B cell (primary cell): ENCODE measurements at regions not wholly inside any gene's neighbourhood (a gene's known extent, or its start where the extent isn't known, plus 50 kb on each side); places are given as distances from the start of the nearest gene placed in this dataset.

Experiments used
- ATAC-seq: fragments of 200-7000 bp; cut with Tn5 transposase; one replicate; pipeline ENCODE4 v1.10.0; 2021; ENCODE audit warnings: low read depth, mild to moderate bottlenecking, moderate number of reproducible peaks, moderate library complexity
- CTCF ChIA-PET: fragments of 350-600 bp; sonication (Branson Sonifier 250); formaldehyde crosslinking; loops from one replicate; lab custom pipeline; 2021; ENCODE audit warnings: antibody characterized with exemption, inconsistent platforms; lab: Charles Lee
- POLR2A ChIA-PET: fragments of 350-600 bp; sonication (Branson Sonifier 250); formaldehyde crosslinking; loops from one replicate; lab custom pipeline; 2021; ENCODE audit warnings: antibody characterized with exemption; lab: Charles Lee
- DNase-seq: peaks from one replicate; pipeline ENCODE4 v3.0.0; 2013
- H2AFZ ChIP-seq: 2 replicates; pipeline ENCODE4 v1.6.1; 2012; ENCODE audit warnings: mild to moderate bottlenecking, low read depth, low read length; ENCODE audit not compliant: insufficient read depth, poor library complexity, severe bottlenecking
- H3K27ac ChIP-seq, 2 donors: 1 replicate in 1 of 2; 2 replicates in 1 of 2; pipeline ENCODE4 v1.5.1; 2012 to 2013; ENCODE audit warnings: low read length in 2 of 2, mild to moderate bottlenecking in 2 of 2, moderate library complexity in 1 of 2
- H3K27me3 ChIP-seq, 4 experiments: fragments of 200-600 bp in 1 of 4; sonication (generic) in 1 of 4; replicated peaks in 1 of 4; 1 replicate in 2 of 4; 2 replicates in 2 of 4; pipeline versions ENCODE4 v1.6.1 to v1.7.0; 2013 to 2016; ENCODE audit warnings: low read length in 3 of 4, mild to moderate bottlenecking in 2 of 4, mixed read lengths in 1 of 4, moderate library complexity in 1 of 4; ENCODE audit not compliant: insufficient read depth in 4 of 4, control insufficient read depth in 3 of 4; ENCODE audit errors: control extremely low read depth in 1 of 4
- H3K36me3 ChIP-seq, 2 experiments: replicated peaks in 1 of 2; 1 replicate in 1 of 2; 2 replicates in 1 of 2; pipeline versions ENCODE4 v1.6.1 to v1.7.1; 2013; ENCODE audit warnings: low read length in 1 of 2; ENCODE audit not compliant: insufficient read depth in 2 of 2, control insufficient read depth in 1 of 2; ENCODE audit errors: control extremely low read depth in 1 of 2, extremely low read depth in 1 of 2
- H3K4me1 ChIP-seq, 2 donors: fragments of 200-600 bp in 1 of 2; sonication (generic) in 1 of 2; 1 replicate in 1 of 2; 2 replicates in 1 of 2; pipeline versions ENCODE4 v1.5.1 to v1.6.1; 2013 to 2017; ENCODE audit warnings: low read length in 2 of 2; ENCODE audit not compliant: control insufficient read depth in 2 of 2, insufficient read depth in 2 of 2
- H3K4me2 ChIP-seq: replicated peaks from 2 replicates; pipeline ENCODE3; 2012; ENCODE audit warnings: mild to moderate bottlenecking, low read depth, low read length; ENCODE audit not compliant: poor library complexity, severe bottlenecking
- H3K4me3 ChIP-seq, 5 experiments: fragments of 200-600 bp in 1 of 5; sonication (generic) in 1 of 5; 1 replicate in 3 of 5; 2 replicates in 2 of 5; pipeline versions ENCODE4 v1.5.1 to v1.7.0; 2011 to 2016; ENCODE audit warnings: low read length in 4 of 5, mild to moderate bottlenecking in 4 of 5, low read depth in 2 of 5, control low read depth in 1 of 5, moderate library complexity in 1 of 5; ENCODE audit not compliant: insufficient read depth in 1 of 5; ENCODE audit errors: control extremely low read depth in 1 of 5, extremely low read depth in 1 of 5
- H3K79me2 ChIP-seq: fragments of 200-600 bp; sonication (generic); one replicate; pipeline ENCODE4 v1.6.0; 2016; ENCODE audit warnings: low read length; ENCODE audit not compliant: control insufficient read depth, insufficient read depth
- H3K9ac ChIP-seq: fragments of 200-600 bp; sonication (generic); 2 replicates; pipeline ENCODE4 v1.6.1; 2017; ENCODE audit warnings: mild to moderate bottlenecking, low read length, moderate library complexity
- H3K9me3 ChIP-seq, 3 donors: one replicate each; pipeline versions ENCODE4 v1.6.1 to v1.7.1; 2013; ENCODE audit warnings: low read length in 2 of 3; ENCODE audit not compliant: control insufficient read depth in 2 of 3, insufficient read depth in 1 of 3; ENCODE audit errors: control extremely low read depth in 1 of 3
- H4K20me1 ChIP-seq: 2 replicates; pipeline ENCODE4 v1.6.0; 2012; ENCODE audit warnings: mild to moderate bottlenecking, low read length; ENCODE audit not compliant: insufficient read depth, control insufficient read depth, poor library complexity, severe bottlenecking
- H3K27ac Mint-ChIP-seq: one replicate; pipeline ENCODE4 v1.8.0; 2021; ENCODE audit warnings: mixed read lengths
- H3K27me3 Mint-ChIP-seq: one replicate; pipeline ENCODE4 v1.8.0; 2021; ENCODE audit warnings: mixed read lengths
- H3K4me1 Mint-ChIP-seq: one replicate; pipeline ENCODE4 v1.8.0; 2021; ENCODE audit warnings: mixed read lengths
- H3K4me3 Mint-ChIP-seq: one replicate; pipeline ENCODE4 v1.8.0; 2021; ENCODE audit warnings: mixed read lengths
- H3K9me3 Mint-ChIP-seq: one replicate; pipeline ENCODE4 v1.8.0; 2022; ENCODE audit warnings: mixed read lengths; ENCODE audit not compliant: insufficient read depth
- CTCF ChIP-seq: fragments of 200-600 bp; IDR thresholded peaks from one replicate; pipeline ENCODE4 v1.8.0; 2022; ENCODE audit warnings: antibody characterized with exemption, mild to moderate bottlenecking
- EZH2 ChIP-seq: IDR thresholded peaks from 2 replicates; pipeline ENCODE4 v1.6.1; 2012; ENCODE audit warnings: borderline replicate concordance, low read depth, mild to moderate bottlenecking, moderate library complexity, low read length; ENCODE audit not compliant: insufficient read depth, poor library complexity, severe bottlenecking
- WGBS: methylation state at CpG from one replicate; pipeline ENCODE4 v1.1.5; 2013; ENCODE audit warnings: missing lambda C conversion rate; ENCODE audit not compliant: insufficient coverage; 5-methylcytosine and 5-hydroxymethylcytosine counted together
- intact Hi-C: fragments of 100-400 bp; cut with micrococcal nuclease; formaldehyde crosslinking; loops from one replicate; pipeline ENCODE4 v1.10.0; 2022

- Histone ChIP-seq H3K79me2 (no peaks in the 10 kb centered on the region), H3K4me1 (no peaks in the 10 kb centered on the region), H3K36me3 (no peaks in the 10 kb centered on the region), H3K9me3 (no peaks in the 10 kb centered on the region), H3K4me3 (no peak overlapping the region), H3K9ac (no peak overlapping the region), H3K27me3 (no peaks in the 10 kb centered on the region), H3K4me2 (no peak overlapping the region), H4K20me1 (no peaks in the 10 kb centered on the region), H2AFZ (no peak overlapping the region), H3K27ac (no peak overlapping the region)
- Mint-ChIP-seq H3K9me3 (no peaks in the 10 kb centered on the region), H3K27me3 (no peaks in the 10 kb centered on the region), H3K4me3 (no peak overlapping the region), H3K4me1 (no peaks in the 10 kb centered on the region), H3K27ac (no peak overlapping the region)
- no peak for ATAC-seq
- 100% methylated on average over 1 of the region's 2 CpGs for WGBS
- POLR2A ChIA-PET = no interaction called here
- intact Hi-C loops = no loop called here
- no peak for DNase-seq
- CTCF ChIA-PET = no interaction called here
- TF ChIP-seq CTCF = no peak
- no peak for TF ChIP-seq EZH2
Observed at GRCh38 chr1:96352733-96353132, 368.9 kb upstream of the PTBP2 start.

GRCh38 chr1:96355521-96355920 lies 366.1 kb upstream of the PTBP2 start:
- Mint-ChIP-seq H3K4me1 (no peaks in the 10 kb centered on the region), H3K27me3 (no peaks in the 10 kb centered on the region), H3K4me3 (no peak overlapping the region), H3K27ac (no peak overlapping the region), H3K9me3 (no peaks in the 10 kb centered on the region)
- no peaks in the 10 kb centered on the region for H3K9me3 ChIP-seq
- H3K4me3 ChIP-seq = no peak overlapping the region
- no peak overlapping the region for H3K4me2 ChIP-seq
- intact Hi-C loops = no loop called here
- no peak overlapping the region for H3K27ac ChIP-seq
- no peaks in the 10 kb centered on the region for H4K20me1 ChIP-seq
- no peak for ATAC-seq
- H3K9ac ChIP-seq = no peak overlapping the region
- DNase-seq = no peak
- H3K27me3 ChIP-seq = no peaks in the 10 kb centered on the region
- H3K36me3 ChIP-seq = no peaks in the 10 kb centered on the region
- ChIA-PET CTCF (no interaction called here), POLR2A (no interaction called here)
- H3K4me1 ChIP-seq = no peaks in the 10 kb centered on the region
- no peaks in the 10 kb centered on the region for H3K79me2 ChIP-seq
- H2AFZ ChIP-seq = no peak overlapping the region
- no peak for TF ChIP-seq EZH2
- no peak for TF ChIP-seq CTCF
- WGBS = 84% methylated on average over 6 of the region's 6 CpGs
